Upper lobe of left lung (tissue), 6 donors: ENCODE measurements at regions not wholly inside any gene's neighbourhood (a gene's known extent, or its start where the extent isn't known, plus 50 kb on each side); places are given as distances from the start of the nearest gene placed in this dataset.

Experiments used
- ATAC-seq, 2 donors: fragments of 200-7000 bp; cut with Tn5 transposase; one replicate each; pipeline ENCODE4 v1.9.1; 2022; ENCODE audit warnings: mild to moderate bottlenecking in 2 of 2, moderate library complexity in 2 of 2; ENCODE audit not compliant: low FRiP score in 2 of 2
- DNase-seq, 2 donors: peaks; one replicate each; pipeline ENCODE4 v3.0.0-alpha.2; 2019 to 2020
- H3K27ac ChIP-seq, 4 donors: fragments of 200-600 bp; sonication (generic); one replicate each; pipeline ENCODE4 v1.5.1; 2016 to 2019
- H3K27me3 ChIP-seq, 4 donors: fragments of 200-600 bp; sonication (generic); one replicate each; pipeline ENCODE4 v1.5.1; 2017 to 2019
- H3K36me3 ChIP-seq, 4 donors: fragments of 200-600 bp; sonication (generic); one replicate each; pipeline ENCODE4 v1.5.1; 2016 to 2019
- H3K4me1 ChIP-seq, 4 donors: fragments of 200-600 bp; sonication (generic); one replicate each; pipeline ENCODE4 v1.5.1; 2018 to 2019
- H3K4me3 ChIP-seq, 4 donors: fragments of 200-600 bp; sonication (generic); one replicate each; pipeline ENCODE4 v1.5.1; 2017 to 2019; ENCODE audit warnings: mild to moderate bottlenecking in 2 of 4, moderate library complexity in 1 of 4
- H3K9me3 ChIP-seq, 4 donors: fragments of 200-600 bp; sonication (generic); one replicate each; pipeline ENCODE4 v1.5.1; 2018 to 2019
- EP300 ChIP-seq, 4 donors: sonication (generic); formaldehyde crosslinking; IDR thresholded peaks; one replicate each; pipeline ENCODE4 v1.5.1; 2017; ENCODE audit warnings: antibody characterized with exemption in 4 of 4, control low read depth in 2 of 4
- POLR2A ChIP-seq, 4 donors: fragments of 450-650 bp; IDR thresholded peaks; one replicate each; pipeline ENCODE4 v1.5.1; 2016 to 2017; ENCODE audit warnings: antibody characterized with exemption in 4 of 4, mild to moderate bottlenecking in 2 of 4
- POLR2AphosphoS5 ChIP-seq, 2 donors: sonication (generic); formaldehyde crosslinking; IDR thresholded peaks; one replicate each; pipeline ENCODE4 v1.5.1; 2017; ENCODE audit warnings: antibody characterized with exemption in 2 of 2
- WGBS, 2 donors: methylation state at CpG; one replicate each; pipeline ENCODE4 v1.1.5; 2017 to 2018; 5-methylcytosine and 5-hydroxymethylcytosine counted together
- TF ChIP-seq, protein P1 (sequence below), 6 experiments: fragments of 450-650 bp in 4 of 6; fragments of 200-600 bp in 2 of 6; sonication (generic) in 2 of 6; IDR thresholded peaks; one replicate each; pipeline ENCODE4 v1.5.1; 2016 to 2019; ENCODE audit warnings: antibody characterized with exemption in 6 of 6
- donor health status: DM: no; HTN: no; CAD: no; lungs with moderate emphysema.
- donor health status: DM: no; HTN: yes; CAD: no; lungs with severe emphysema.

DNA sequence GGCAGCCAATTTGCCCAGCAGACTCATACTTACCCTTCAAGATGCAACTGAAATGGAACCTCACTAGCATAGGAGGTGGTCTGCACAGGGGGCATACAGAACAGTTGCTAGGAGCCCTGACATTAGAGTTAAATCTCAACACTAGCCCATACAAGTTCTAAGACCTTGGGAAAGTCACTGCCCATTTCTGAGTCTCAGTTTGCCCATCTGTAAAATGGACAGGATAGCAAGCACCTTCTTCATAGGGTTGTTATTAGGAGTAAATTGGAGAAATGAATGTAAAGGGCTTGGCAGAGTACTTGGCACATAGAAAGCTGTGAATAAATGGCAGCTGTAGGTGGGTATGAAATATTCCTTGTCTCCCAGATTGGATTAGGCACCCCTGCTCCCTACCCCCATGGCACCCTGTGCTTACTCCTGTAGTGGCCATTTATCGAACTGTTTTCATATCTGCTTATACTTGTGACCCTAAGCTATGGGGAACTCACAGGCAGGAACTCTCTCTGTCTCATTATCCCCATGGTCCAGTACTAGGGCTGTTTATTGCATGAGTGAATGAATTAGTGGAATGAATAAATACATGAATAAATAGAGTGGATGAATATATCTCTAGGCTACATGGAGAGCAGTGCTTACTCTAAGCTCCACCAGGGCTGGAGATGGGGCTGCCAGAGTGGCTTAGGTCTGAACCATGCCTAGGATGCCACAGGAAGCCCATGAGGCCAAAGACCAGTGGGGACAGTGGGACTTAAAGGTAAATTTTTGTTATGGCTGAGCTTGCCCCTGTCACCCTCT, 152.6 kb downstream of the PLPP3 start:
- no peak for DNase-seq
- H3K36me3 ChIP-seq = no peaks in the 10 kb centered on the region
- no peaks in the 10 kb centered on the region for H3K27me3 ChIP-seq
- no peak overlapping the region for H3K27ac ChIP-seq
- peaks cover 0 to 4% (median 0%) of the 10 kb centered on the region in 4 donors for H3K4me1 ChIP-seq
- H3K4me3 ChIP-seq = no peak overlapping the region
- 94 to 100% methylated on average over 1 of the region's 1 CpG for WGBS, 2 donors
- TF ChIP-seq EP300 (IDR thresholded peaks at IDR 0.05) (no peak), POLR2AphosphoS5 (IDR thresholded peaks at IDR 0.05) (no peak), POLR2A (IDR thresholded peaks at IDR 0.05) (no peak)
- TF ChIP-seq, protein P1, sequence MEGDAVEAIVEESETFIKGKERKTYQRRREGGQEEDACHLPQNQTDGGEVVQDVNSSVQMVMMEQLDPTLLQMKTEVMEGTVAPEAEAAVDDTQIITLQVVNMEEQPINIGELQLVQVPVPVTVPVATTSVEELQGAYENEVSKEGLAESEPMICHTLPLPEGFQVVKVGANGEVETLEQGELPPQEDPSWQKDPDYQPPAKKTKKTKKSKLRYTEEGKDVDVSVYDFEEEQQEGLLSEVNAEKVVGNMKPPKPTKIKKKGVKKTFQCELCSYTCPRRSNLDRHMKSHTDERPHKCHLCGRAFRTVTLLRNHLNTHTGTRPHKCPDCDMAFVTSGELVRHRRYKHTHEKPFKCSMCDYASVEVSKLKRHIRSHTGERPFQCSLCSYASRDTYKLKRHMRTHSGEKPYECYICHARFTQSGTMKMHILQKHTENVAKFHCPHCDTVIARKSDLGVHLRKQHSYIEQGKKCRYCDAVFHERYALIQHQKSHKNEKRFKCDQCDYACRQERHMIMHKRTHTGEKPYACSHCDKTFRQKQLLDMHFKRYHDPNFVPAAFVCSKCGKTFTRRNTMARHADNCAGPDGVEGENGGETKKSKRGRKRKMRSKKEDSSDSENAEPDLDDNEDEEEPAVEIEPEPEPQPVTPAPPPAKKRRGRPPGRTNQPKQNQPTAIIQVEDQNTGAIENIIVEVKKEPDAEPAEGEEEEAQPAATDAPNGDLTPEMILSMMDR (IDR thresholded peaks at IDR 0.05) = no peak
- no peaks in the 10 kb centered on the region for H3K9me3 ChIP-seq
- no peak for ATAC-seq

DNA sequence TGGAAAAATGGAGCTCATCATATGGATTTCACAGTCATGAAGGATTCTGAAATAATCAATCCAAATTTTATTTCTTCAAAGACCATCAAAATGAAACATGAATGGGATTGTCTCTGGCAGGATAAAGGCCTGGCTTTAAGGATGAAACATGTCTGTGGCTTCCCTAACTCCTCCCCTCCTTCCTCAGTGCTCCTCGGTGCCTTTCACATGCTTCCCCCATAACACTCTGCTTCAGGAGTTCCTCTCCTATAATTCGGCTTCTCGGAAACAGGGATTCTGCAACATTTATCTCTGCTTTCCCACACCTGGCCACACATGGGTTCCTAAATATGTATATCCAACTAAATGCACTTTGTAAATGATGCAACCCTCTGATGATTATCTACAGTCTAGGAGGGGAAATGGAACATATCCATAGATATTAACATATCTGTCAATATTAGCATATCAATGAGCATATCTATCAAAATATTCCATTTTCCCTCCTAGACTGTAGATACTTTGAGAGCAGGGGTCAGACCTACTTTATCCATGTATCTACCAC, 153.8 kb downstream of the PLPP3 start:
- Histone ChIP-seq H3K4me3 (no peak overlapping the region), H3K9me3 (no peaks in the 10 kb centered on the region), H3K4me1 (peaks cover 0 to 4% (median 0%) of the 10 kb centered on the region in 4 donors), H3K36me3 (no peaks in the 10 kb centered on the region), H3K27ac (peak overlapping the region in 1 of 4 donors; percentile 45), H3K27me3 (no peaks in the 10 kb centered on the region)
- DNase-seq (no peak), ATAC-seq (peak in 1 of 2 donors; percentile 50)
- TF ChIP-seq, protein P1 (IDR thresholded peaks at IDR 0.05) = no peak
- TF ChIP-seq POLR2AphosphoS5 (IDR thresholded peaks at IDR 0.05) (no peak), EP300 (IDR thresholded peaks at IDR 0.05) (no peak), POLR2A (IDR thresholded peaks at IDR 0.05) (no peak)
- 67 to 74% methylated on average over 3 of the region's 3 CpGs for WGBS, 2 donors

DNA sequence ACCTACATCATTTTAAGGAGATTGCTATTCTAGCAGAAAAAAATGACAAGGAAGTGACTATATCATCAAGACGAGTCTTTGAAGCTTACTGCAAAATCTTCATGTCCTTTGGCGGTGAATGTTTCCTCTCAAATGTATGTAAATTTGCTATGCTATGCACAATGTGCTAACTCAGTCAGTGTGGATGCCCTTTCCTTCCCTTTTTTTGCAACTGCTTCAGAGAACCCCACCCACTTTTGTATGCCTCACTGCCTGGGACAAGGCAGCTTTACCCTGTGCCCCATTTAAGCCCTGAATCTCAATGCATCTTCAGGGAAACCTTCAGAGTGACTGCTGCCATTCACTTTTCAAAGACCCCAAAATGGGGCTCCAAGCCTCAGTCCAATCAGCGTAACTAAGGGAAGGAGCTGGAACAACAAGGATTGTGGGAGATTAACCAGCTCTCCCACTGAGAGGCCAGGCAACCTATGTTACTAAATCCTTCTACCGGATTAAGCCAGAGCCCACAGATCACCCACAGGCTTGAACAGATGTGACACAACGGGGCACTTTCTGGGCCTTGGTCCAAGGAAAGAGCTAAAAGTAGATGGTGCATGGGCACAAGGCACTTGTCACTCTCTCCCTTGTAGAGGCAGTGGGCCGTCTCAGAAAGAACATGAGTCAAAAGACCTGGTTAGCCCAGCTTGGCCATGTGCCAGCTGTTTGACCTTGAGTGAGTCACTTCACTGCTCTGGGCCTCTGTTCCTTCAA, 154.4 kb downstream of the PLPP3 start:
- Histone ChIP-seq H3K4me1 (peaks cover 0 to 4% (median 0%) of the 10 kb centered on the region in 4 donors), H3K36me3 (no peaks in the 10 kb centered on the region), H3K4me3 (no peak overlapping the region), H3K27me3 (no peaks in the 10 kb centered on the region), H3K9me3 (no peaks in the 10 kb centered on the region), H3K27ac (peak overlapping the region in 2 of 4 donors; percentile 31 to 45)
- peak; percentile 75 to 93 for ATAC-seq
- 76 to 78% methylated on average over 6 of the region's 6 CpGs for WGBS, 2 donors
- TF ChIP-seq POLR2AphosphoS5 (IDR thresholded peaks at IDR 0.05) (peak in 1 of 2 donors; percentile 16), POLR2A (IDR thresholded peaks at IDR 0.05) (peak in 1 of 4 donors; percentile 24)
- TF ChIP-seq, protein P1 (IDR thresholded peaks at IDR 0.05) = no peak
- DNase-seq = peak in 1 of 2 donors; percentile 71

DNA sequence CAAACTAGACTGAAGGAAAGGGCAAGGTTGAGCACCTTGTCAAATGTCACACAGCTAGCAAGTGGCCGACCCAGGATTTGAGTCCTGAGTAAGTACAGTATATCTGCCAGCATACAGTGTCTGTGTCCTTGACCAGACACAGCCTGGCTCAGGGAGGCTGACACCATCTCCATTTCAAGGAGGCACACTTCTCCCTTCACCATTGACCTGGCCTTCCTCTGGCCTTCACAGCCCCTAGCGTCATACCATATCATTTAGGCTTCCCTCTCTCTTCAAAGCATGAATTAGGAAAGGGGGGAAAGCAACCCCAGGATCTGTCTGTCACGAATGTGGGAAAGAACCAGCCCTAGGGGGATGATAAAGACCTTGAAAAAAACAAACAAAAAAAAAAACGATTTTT, 155.6 kb downstream of the PLPP3 start:
- H3K4me3 ChIP-seq = no peak overlapping the region
- H3K36me3 ChIP-seq = no peaks in the 10 kb centered on the region
- H3K9me3 ChIP-seq = no peaks in the 10 kb centered on the region
- H3K27me3 ChIP-seq = no peaks in the 10 kb centered on the region
- ATAC-seq (no peak), DNase-seq (no peak)
- TF ChIP-seq POLR2AphosphoS5 (IDR thresholded peaks at IDR 0.05) (no peak), EP300 (IDR thresholded peaks at IDR 0.05) (no peak), POLR2A (IDR thresholded peaks at IDR 0.05) (no peak)
- TF ChIP-seq, protein P1 (IDR thresholded peaks at IDR 0.05) = no peak
- WGBS, 2 donors = 77 to 83% methylated on average over 4 of the region's 4 CpGs
- H3K27ac ChIP-seq = no peak overlapping the region
- H3K4me1 ChIP-seq = peaks cover 0 to 4% (median 2%) of the 10 kb centered on the region in 4 donors
